ENCODE measurements at regions not wholly inside any gene's neighbourhood (a gene's known extent, or its start where the extent isn't known, plus 50 kb on each side); places are given as distances from the start of the nearest gene placed in this dataset.
A peak's percentile ranks its signal among the peaks of the same experiment; 100 is the strongest.
"Not testable (repeated sequence)": the region's sequence is repeated elsewhere in the genome, so short reads cannot be mapped to it uniquely, and the experiment has no call there.

GRCh38 chr5:77867194-77867691 lies 91.1 kb upstream of the TBCA start:
- no peak for DNase-seq

GRCh38 chr5:77866198-77866597 lies 90.1 kb upstream of the TBCA start:
- DNase-seq, result no peak

- DNase-seq, result no peak
Measured at GRCh38 chr5:77864997-77865396, 88.9 kb upstream of the TBCA start.

GRCh38 chr5:77863181-77863580 lies 87.0 kb upstream of the TBCA start:
- no peak for DNase-seq

- no peak for DNase-seq
Measured at GRCh38 chr5:77861576-77861975, 85.4 kb upstream of the TBCA start.

- DNase-seq, result peak; percentile 33
Measured at GRCh38 chr5:77859306-77859705, 83.2 kb upstream of the TBCA start.

GRCh38 chr5:77858678-77859077 lies 82.5 kb upstream of the TBCA start:
- DNase-seq, result not testable (repeated sequence)

GRCh38 chr5:77855369-77855768 lies 79.2 kb upstream of the TBCA start:
- DNase-seq, result no peak

- no peak for DNase-seq
Measured at GRCh38 chr5:77853353-77853907, 77.3 kb upstream of the TBCA start.

- DNase-seq, result peak; percentile 81
Measured at GRCh38 chr5:77852514-77853352, 76.6 kb upstream of the TBCA start.

- DNase-seq, result no peak
Measured at GRCh38 chr5:77852068-77852513, 76.0 kb upstream of the TBCA start.

GRCh38 chr5:77851176-77852067 lies 75.3 kb upstream of the TBCA start:
- peak; percentile 46 for DNase-seq

GRCh38 chr5:77850536-77851175 lies 74.5 kb upstream of the TBCA start:
- no peak for DNase-seq

GRCh38 chr5:77849308-77849900 lies 73.3 kb upstream of the TBCA start:
- no peak for DNase-seq

GRCh38 chr5:77847814-77848290 lies 71.7 kb upstream of the TBCA start:
- DNase-seq, result no peak

- no peak for DNase-seq
Measured at GRCh38 chr5:77847129-77847460, 71.0 kb upstream of the TBCA start.

GRCh38 chr5:77846422-77847128 lies 70.4 kb upstream of the TBCA start:
- no peak for DNase-seq

GRCh38 chr5:77845324-77845646 lies 69.1 kb upstream of the TBCA start:
- DNase-seq, result no peak

GRCh38 chr5:77844623-77845323 lies 68.6 kb upstream of the TBCA start:
- no peak for DNase-seq

GRCh38 chr5:77844373-77844622 lies 68.2 kb upstream of the TBCA start:
- no peak for DNase-seq
